A673 (cell line): ENCODE measurements at regions not wholly inside any gene's neighbourhood (a gene's known extent, or its start where the extent isn't known, plus 50 kb on each side); places are given as distances from the start of the nearest gene placed in this dataset.

ENCODE experiments used
- BruUV-seq: library from RNA; stranded (reverse); fragments of 400-500 nt; replicated peaks from 2 replicates; lab custom pipeline; 2021; lab: Mats Ljungman, UMichigan
- CTCF ChIA-PET: fragments of 300-600 bp; sonication (Branson Sonifier 250); formaldehyde crosslinking; loops from one replicate; lab custom pipeline; 2022; ENCODE audit warnings: antibody characterized with exemption; lab: Charles Lee
- POLR2A ChIA-PET: fragments of 300-600 bp; sonication (Branson Sonifier 250); formaldehyde crosslinking; loops from one replicate; lab custom pipeline; 2022; ENCODE audit warnings: antibody characterized with exemption; ENCODE audit not compliant: low non-redundant PET; lab: Charles Lee
- DNase-seq: peaks from one replicate; pipeline ENCODE4 v3.0.0-alpha.2; 2015; ENCODE audit warnings: low spot score
- H3K27ac ChIP-seq: fragments of 200-600 bp; sonication (generic); 2 replicates; pipeline ENCODE4 v1.5.1; 2016; ENCODE audit warnings: mixed run types, low read depth, mild to moderate bottlenecking, mixed read lengths, antibody characterized with exemption, low read length; ENCODE audit not compliant: poor library complexity, severe bottlenecking
- H3K27me3 ChIP-seq: fragments of 200-600 bp; sonication (generic); replicated peaks from 2 replicates; pipeline ENCODE4 v1.6.1; 2017; ENCODE audit warnings: mixed run types, low read depth, mild to moderate bottlenecking, mixed read lengths, antibody characterized with exemption, low read length; ENCODE audit not compliant: insufficient read depth, poor library complexity
- H3K36me3 ChIP-seq: fragments of 200-600 bp; sonication (generic); 2 replicates; pipeline ENCODE4 v1.6.1; 2016; ENCODE audit warnings: mixed run types, mild to moderate bottlenecking, mixed read lengths, antibody characterized with exemption, low read length; ENCODE audit not compliant: insufficient read depth, poor library complexity, severe bottlenecking
- H3K4me1 ChIP-seq: fragments of 200-600 bp; sonication (generic); 2 replicates; pipeline ENCODE4 v1.6.1; 2017; ENCODE audit warnings: mixed run types, mild to moderate bottlenecking, mixed read lengths, antibody characterized with exemption, low read length; ENCODE audit not compliant: insufficient read depth, poor library complexity, severe bottlenecking
- H3K4me3 ChIP-seq: fragments of 200-600 bp; sonication (generic); 2 replicates; pipeline ENCODE4 v1.5.1; 2016; ENCODE audit warnings: low read depth, mixed run types, mild to moderate bottlenecking, mixed read lengths, low read length; ENCODE audit not compliant: poor library complexity, severe bottlenecking
- H3K9me3 ChIP-seq: fragments of 200-600 bp; sonication (generic); 2 replicates; pipeline ENCODE4 v1.6.1; 2016; ENCODE audit warnings: mixed run types, low read depth, mild to moderate bottlenecking, mixed read lengths, antibody characterized with exemption, low read length; ENCODE audit not compliant: poor library complexity, severe bottlenecking
- CTCF ChIP-seq: fragments of 300-800, 200-600 bp; sonication (generic); conservative IDR thresholded peaks from 2 replicates; pipeline ENCODE4 v1.5.1; 2017; ENCODE audit warnings: low read depth, mild to moderate bottlenecking, antibody characterized with exemption, low read length, moderate library complexity, mixed read lengths
- EZH2 ChIP-seq: fragments of 200-600 bp; sonication (generic); IDR thresholded peaks from 2 replicates; pipeline ENCODE4 v1.6.1; 2017; ENCODE audit warnings: borderline replicate concordance, low read depth, mild to moderate bottlenecking, mixed read lengths, antibody characterized with exemption, low read length; ENCODE audit not compliant: poor library complexity, severe bottlenecking
- intact Hi-C: fragments of 100-400 bp; cut with micrococcal nuclease; formaldehyde crosslinking; loops from one replicate; pipeline ENCODE4 v1.10.0; 2022; ENCODE audit not compliant: unreplicated experiment

GRCh38 chr7:53325061-53325460, 289.6 kb downstream of the POM121L12 start:
- peaks cover 15% of the 10 kb centered on the region for H3K9me3 ChIP-seq
- H3K27ac ChIP-seq: no peak overlapping the region
- no TSS peak for BruUV-seq
- no peaks in the 10 kb centered on the region for H3K36me3 ChIP-seq
- ChIA-PET CTCF (no interaction called here), POLR2A (no interaction called here)
- DNase-seq: no peak
- no peak overlapping the region for H3K4me3 ChIP-seq
- no peaks in the 10 kb centered on the region for H3K4me1 ChIP-seq
- TF ChIP-seq EZH2 (no peak), CTCF (no peak)
- intact Hi-C loops: no loop called here
- H3K27me3 ChIP-seq: no peaks in the 10 kb centered on the region

GRCh38 chr7:53326634-53327033, 291.2 kb downstream of the POM121L12 start:
- TF ChIP-seq CTCF (no peak), EZH2 (no peak)
- no peak for DNase-seq
- Histone ChIP-seq H3K9me3 (peaks cover 20% of the 10 kb centered on the region), H3K4me1 (no peaks in the 10 kb centered on the region), H3K36me3 (no peaks in the 10 kb centered on the region), H3K27me3 (no peaks in the 10 kb centered on the region), H3K27ac (no peak overlapping the region), H3K4me3 (no peak overlapping the region)
- ChIA-PET CTCF (no interaction called here), POLR2A (no interaction called here)
- no TSS peak for BruUV-seq
- intact Hi-C loops: no loop called here

GRCh38 chr7:53336105-53336668, 300.8 kb downstream of the POM121L12 start:
- POLR2A ChIA-PET: no interaction called here
- peaks cover 51% of the 10 kb centered on the region for H3K9me3 ChIP-seq
- intact Hi-C loops: no loop called here
- DNase-seq: no peak
- CTCF ChIA-PET: no interaction called here
- no peaks in the 10 kb centered on the region for H3K36me3 ChIP-seq
- no peak overlapping the region for H3K4me3 ChIP-seq
- no peak overlapping the region for H3K27ac ChIP-seq
- no peaks in the 10 kb centered on the region for H3K27me3 ChIP-seq
- TF ChIP-seq CTCF: no peak
- no peak for TF ChIP-seq EZH2
- H3K4me1 ChIP-seq: no peaks in the 10 kb centered on the region
- no TSS peak for BruUV-seq
